Ureter (tissue), 1 donor: ENCODE measurements at regions not wholly inside any gene's neighbourhood (a gene's known extent, or its start where the extent isn't known, plus 50 kb on each side); places are given as distances from the start of the nearest gene placed in this dataset.

Experiments
- DNase-seq: peaks from one replicate; pipeline ENCODE4 v3.0.0-alpha.2; 2020; ENCODE audit warnings: low spot score
- donor health status: DM: yes; HTN: yes; CAD: no.

GRCh38 chr3:72259755-72260587 lies 475.0 kb upstream of the PROK2 start:
- no peak for DNase-seq

DNA sequence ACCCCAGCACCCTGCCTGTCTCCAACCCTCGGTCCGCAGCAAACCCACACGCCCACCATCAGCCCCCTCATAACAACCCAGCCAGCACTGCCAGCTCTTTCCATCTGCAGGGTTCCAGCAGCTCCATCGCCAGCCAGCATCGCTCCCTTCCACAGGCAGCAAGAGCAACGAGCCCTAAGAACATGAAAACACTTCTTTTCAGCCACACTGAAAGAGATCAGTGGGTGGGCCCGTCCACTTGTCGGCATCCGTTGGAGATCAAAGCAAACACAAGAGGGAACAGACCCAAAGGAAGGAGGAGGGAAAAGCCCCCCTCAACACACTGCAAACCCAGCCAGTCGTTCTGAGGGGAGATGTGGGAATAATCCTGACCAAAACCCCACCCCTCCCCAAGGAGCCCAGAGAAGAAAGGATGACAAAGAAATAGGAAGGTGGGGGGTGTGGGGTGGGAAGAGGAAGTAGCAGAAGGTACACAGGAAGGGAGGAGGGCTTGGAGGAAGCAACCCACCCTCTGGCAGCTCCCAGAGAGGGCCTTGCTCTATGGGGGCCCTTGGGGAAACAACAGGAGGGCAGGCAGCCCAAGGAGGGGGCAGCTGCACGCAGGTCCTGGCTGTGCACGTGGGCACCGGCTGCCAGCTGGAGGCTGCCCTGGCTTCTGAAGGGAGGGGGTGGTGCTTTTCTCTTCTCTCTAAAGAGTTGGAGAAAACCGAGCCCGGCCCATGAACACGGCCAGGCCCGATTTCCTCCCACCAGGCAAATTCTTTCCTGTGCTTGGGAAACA lies 473.6 kb upstream of the PROK2 start:
- DNase-seq: no peak

- DNase-seq: no peak
Observed at GRCh38 chr3:72257738-72258137, 472.8 kb upstream of the PROK2 start.

- no peak for DNase-seq
Observed at GRCh38 chr3:72257203-72257602, 472.3 kb upstream of the PROK2 start.

DNA sequence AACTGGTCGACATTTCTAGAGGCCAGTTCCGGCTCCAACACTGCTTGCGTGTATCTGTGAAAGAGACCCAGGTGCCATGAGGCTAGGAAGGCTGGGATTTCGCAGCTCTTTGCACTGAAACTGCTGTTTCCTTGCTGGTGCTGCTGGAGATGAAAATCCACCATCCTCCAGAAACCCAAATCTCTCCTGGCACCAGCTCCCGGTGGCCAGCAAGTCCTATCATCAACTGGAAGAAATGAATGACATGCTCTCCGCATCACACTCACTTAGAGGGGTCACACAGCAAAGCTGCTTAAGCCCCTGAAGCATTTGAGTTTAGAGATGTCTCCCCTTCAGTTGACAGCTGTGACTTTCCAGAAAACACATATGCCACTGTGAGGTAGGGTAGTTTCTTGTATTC lies 471.8 kb upstream of the PROK2 start:
- DNase-seq: no peak

DNA sequence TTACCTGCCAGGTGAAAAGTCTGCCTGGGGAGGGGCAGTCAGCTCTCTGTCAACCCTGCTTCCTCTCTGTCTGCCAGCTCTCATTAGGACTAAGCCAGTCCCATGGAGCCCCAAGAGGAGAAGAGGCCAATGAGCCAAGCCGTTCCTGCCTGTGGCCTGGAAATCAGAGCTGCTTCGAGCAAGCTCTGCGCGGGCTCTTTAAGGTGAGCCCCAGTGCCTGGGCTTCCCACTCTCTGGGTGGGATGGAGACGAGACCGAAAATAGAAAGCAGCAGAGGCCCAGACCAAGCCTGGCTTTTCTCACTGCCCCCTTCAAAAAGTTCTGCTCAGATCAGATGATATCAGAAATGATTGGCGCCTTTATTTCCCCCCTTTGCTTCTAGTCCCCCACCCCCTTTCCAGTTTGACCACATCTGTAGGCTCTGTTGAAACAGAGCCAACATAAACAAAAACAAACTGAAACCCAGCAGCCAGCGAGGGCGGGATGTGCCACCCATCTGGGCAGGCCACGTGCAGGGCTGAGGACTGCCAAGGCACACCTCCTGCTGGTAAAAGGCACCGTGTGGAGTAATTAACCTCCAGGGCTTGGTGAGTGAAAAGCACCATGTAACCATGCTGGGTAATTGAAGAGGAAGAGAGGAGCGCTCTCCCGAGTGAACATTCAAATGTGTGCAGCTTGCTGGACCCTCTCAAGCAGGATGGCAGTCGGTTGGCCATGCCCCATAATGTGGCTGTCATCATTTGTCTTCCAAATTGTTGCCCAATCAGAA lies 471.0 kb upstream of the PROK2 start:
- DNase-seq: peak; percentile 81

GRCh38 chr3:72255191-72255590 lies 470.2 kb upstream of the PROK2 start:
- no peak for DNase-seq

DNA sequence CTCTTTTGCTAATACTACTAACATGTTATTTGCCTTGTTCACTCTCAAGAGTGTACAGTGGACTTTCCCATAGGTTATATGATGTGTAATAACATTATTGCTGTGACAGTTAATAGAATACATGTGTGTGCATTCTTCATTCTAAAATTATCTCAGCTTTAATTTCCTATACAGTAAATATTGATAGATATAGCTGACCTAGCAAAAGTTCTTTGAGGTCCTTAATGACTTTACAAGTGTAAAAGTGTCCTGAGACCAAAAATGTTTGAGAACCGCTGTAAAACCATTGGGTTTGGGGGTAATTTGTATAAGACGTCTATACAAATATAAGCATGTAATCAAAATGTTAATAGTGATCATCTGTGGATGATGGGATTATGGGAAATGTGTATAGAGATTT lies 469.5 kb upstream of the PROK2 start:
- DNase-seq: no peak

GRCh38 chr3:72250725-72251124 lies 465.8 kb upstream of the PROK2 start:
- DNase-seq: no peak

DNA sequence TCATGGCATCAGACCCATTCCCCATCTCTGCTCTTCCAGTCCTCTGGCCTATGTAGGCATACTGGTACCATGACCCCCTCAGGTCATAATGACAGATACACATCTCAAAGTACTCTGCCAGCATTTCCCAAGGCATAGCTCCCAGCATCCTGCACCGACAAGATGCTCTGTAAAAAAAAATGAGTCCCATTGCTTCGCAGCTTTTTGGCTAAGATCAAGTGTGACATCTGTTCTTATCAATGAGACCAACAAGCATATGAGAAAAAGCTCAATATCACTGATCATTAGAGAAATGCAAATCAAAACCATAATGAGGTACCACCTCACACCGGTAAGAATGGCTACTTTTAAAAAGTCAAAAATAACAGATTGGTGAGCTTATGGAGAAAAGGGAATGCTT lies 463.9 kb upstream of the PROK2 start:
- no peak for DNase-seq

- no peak for DNase-seq
Observed at GRCh38 chr3:72248389-72248761, 463.4 kb upstream of the PROK2 start.

- DNase-seq: no peak
Observed at GRCh38 chr3:72247645-72248388, 462.9 kb upstream of the PROK2 start.

- DNase-seq: no peak
Observed at GRCh38 chr3:72247126-72247525, 462.2 kb upstream of the PROK2 start.

GRCh38 chr3:72246685-72247084 lies 461.7 kb upstream of the PROK2 start:
- no peak for DNase-seq

- no peak for DNase-seq
Observed at GRCh38 chr3:72245183-72245811, 460.3 kb upstream of the PROK2 start.

DNA sequence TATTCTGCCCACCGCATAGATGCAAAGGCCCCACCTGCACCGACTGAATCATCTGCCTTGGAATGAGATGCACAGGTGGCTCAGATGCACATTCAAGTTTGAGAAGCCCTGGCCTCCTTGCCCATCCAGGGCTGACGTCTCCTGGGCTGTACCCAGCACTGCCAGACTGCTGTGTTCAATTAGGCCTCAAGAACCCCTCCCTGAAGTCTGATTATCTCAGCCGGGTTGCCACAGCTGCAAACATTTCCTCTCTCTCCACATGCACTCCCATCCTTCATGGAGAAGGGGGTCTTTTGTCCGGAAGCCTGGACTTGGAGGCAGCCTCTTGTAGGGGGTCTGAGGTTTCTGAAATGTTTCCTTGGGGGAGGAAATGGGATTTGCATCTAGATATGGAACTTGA lies 459.4 kb upstream of the PROK2 start:
- no peak for DNase-seq

GRCh38 chr3:72242326-72242725 lies 457.4 kb upstream of the PROK2 start:
- no peak for DNase-seq

- DNase-seq: no peak
Observed at GRCh38 chr3:72241525-72241924, 456.6 kb upstream of the PROK2 start.

- no peak for DNase-seq
Observed at GRCh38 chr3:72240531-72240930, 455.6 kb upstream of the PROK2 start.

GRCh38 chr3:72238801-72239200 lies 453.9 kb upstream of the PROK2 start:
- DNase-seq: no peak

DNA sequence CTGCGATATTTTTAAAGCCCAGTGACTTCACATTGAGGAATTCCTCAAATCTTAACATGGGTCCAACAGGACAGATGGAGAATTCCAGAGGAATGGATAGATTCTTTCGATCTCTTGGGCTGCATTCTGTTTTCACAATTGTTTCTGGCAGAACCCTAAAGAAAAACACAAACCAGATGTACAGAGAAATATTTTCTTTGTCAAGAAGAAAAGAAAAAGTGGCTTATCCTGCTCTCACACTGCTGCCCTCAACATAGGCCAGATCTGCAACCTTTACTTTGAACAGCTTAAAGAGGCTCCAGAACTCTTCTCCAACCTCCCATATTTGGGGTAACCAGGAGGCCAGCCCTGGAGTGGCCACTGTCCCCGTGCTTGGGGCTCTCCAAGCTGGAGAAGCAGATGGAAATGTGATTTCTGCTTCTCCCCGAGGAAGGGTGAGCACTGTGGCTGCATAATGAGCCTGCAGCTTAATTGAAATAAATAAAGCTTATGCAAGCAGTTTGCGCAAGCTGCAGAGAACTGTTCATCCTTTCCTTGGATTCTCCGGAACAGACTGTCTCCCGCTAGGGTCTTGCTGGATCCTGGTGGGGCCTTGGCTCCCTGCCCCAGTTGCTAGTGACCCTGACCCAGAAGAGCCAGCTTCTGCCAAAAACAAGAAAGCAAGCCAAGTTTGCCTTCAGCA lies 453.2 kb upstream of the PROK2 start:
- no peak for DNase-seq
